AG04450 (cell line): ENCODE measurements at regions not wholly inside any gene's neighbourhood (a gene's known extent, or its start where the extent isn't known, plus 50 kb on each side); places are given as distances from the start of the nearest gene placed in this dataset.
"Not testable (repeated sequence)": the region's sequence is repeated elsewhere in the genome, so short reads cannot be mapped to it uniquely, and the experiment has no call there.

ENCODE experiments used
- CTCF ChIA-PET: fragments of 300-600, 350-600 bp; formaldehyde crosslinking; extraction: SDS; loops from one replicate; lab custom pipeline; 2022; ENCODE audit warnings: antibody characterized with exemption, inconsistent platforms; lab: Charles Lee
- POLR2A ChIA-PET: fragments of 350-600 bp; formaldehyde crosslinking; extraction: SDS; loops from one replicate; lab custom pipeline; 2021; ENCODE audit warnings: antibody characterized with exemption, inconsistent platforms; lab: Yijun Ruan, JAX
- DNase-seq: peaks from one replicate; pipeline ENCODE4 v3.0.0-alpha.2; 2011; ENCODE audit warnings: low read depth, low spot score
- H3K27ac ChIP-seq: one replicate; pipeline ENCODE4 v1.5.1; 2012; ENCODE audit warnings: low read depth, low read length, control low read depth
- H3K27me3 ChIP-seq: one replicate; pipeline ENCODE4 v1.6.0; 2012; ENCODE audit warnings: low read length; ENCODE audit not compliant: control insufficient read depth, insufficient read depth
- H3K4me3 ChIP-seq: 2 replicates; pipeline ENCODE4 v1.5.1; 2011; ENCODE audit warnings: mild to moderate bottlenecking, low read depth, low read length, control low read depth
- H3K9me3 ChIP-seq: 2 replicates; pipeline ENCODE4 v1.5.1; 2012; ENCODE audit warnings: low read length; ENCODE audit not compliant: control insufficient read depth, insufficient read depth
- TF ChIP-seq, protein P1 (sequence below): IDR thresholded peaks from 2 replicates; pipeline ENCODE4 v1.5.1; 2011; ENCODE audit warnings: low read depth, low read length, control low read depth, inconsistent platforms

DNA sequence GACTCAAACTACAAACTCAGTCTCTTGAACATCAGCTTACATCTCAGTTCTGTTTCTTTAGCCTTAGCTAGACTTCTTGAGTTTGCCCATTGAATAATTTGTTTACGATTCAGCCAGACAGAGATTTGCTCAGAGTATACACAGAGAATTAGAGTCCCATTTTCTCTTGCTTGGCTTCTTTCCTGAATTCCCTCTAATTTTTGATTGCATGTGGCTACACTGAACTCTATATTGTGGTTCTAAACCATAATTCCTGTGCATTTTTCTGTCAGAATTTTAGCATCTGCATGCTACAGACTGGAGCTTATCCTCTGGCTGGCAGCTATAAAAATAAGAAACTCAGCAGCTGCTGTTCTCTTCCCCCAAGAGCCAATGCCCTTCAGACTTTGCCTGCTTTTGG, 354.9 kb downstream of the MDFIC start:
- Histone ChIP-seq H3K4me3 (no peak overlapping the region), H3K27me3 (no peaks in the 10 kb centered on the region), H3K27ac (no peak overlapping the region), H3K9me3 (no peaks in the 10 kb centered on the region)
- POLR2A ChIA-PET = no interaction called here
- no peak for DNase-seq
- CTCF ChIA-PET = no interaction called here
- TF ChIP-seq, protein P1, sequence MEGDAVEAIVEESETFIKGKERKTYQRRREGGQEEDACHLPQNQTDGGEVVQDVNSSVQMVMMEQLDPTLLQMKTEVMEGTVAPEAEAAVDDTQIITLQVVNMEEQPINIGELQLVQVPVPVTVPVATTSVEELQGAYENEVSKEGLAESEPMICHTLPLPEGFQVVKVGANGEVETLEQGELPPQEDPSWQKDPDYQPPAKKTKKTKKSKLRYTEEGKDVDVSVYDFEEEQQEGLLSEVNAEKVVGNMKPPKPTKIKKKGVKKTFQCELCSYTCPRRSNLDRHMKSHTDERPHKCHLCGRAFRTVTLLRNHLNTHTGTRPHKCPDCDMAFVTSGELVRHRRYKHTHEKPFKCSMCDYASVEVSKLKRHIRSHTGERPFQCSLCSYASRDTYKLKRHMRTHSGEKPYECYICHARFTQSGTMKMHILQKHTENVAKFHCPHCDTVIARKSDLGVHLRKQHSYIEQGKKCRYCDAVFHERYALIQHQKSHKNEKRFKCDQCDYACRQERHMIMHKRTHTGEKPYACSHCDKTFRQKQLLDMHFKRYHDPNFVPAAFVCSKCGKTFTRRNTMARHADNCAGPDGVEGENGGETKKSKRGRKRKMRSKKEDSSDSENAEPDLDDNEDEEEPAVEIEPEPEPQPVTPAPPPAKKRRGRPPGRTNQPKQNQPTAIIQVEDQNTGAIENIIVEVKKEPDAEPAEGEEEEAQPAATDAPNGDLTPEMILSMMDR = no peak

DNA sequence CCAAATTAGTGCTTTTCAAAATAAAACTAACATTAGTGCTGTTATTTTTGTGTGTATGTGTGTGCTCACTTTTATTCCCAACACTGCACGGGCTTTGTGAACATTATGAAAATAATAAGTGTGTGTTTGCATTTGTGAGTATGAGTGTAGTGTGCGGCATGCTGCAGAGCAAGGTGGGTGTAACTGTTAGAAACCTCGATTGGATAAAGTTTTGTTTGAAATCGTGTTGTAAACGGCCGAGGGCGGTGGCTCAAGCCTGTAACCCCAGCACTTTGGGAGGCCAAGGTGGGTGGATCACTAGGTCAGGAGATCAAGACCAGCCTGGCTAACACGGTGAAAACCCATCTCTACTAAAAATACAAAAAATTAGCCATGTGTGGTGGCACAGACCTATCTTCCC, 352.0 kb downstream of the MDFIC start:
- H3K9me3 ChIP-seq, H3K27me3 ChIP-seq, POLR2A ChIA-PET, H3K4me3 ChIP-seq, CTCF ChIA-PET, H3K27ac ChIP-seq, DNase-seq: not testable (repeated sequence)

DNA sequence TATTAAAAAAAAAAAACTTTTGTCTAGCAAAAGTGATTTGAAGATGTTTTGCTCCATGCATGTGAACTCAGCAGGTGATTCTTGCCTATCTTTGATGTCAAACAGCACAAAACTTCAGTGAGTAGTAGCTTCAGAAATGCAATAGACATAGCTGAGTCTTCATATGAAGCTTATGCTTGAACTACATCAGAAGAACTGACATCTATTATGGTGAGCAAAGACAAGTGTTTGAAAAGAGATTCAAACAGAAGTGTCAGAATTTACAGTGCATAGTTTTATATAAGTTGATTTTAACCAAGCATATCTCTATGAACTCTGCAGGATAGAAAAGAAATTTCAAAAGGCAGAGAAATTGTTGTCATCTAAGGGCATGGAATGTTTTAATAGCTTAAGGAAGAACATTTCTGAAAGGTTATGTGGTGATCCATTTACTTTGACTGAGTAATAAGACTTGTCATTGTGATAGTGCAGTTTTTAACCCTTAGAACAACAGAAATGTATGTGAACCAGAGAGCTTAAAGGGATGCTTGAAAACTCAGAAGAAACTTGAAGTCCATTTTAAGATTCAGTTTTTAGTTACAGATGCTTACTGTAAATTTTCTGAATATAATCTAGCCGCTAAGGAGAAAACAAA, 351.4 kb downstream of the MDFIC start:
- ChIA-PET POLR2A (no interaction called here), CTCF (no interaction called here)
- DNase-seq = no peak
- H3K9me3 ChIP-seq = no peaks in the 10 kb centered on the region
- TF ChIP-seq, protein P1 = no peak
- H3K4me3 ChIP-seq = no peak overlapping the region
- H3K27me3 ChIP-seq = no peaks in the 10 kb centered on the region
- no peak overlapping the region for H3K27ac ChIP-seq

DNA sequence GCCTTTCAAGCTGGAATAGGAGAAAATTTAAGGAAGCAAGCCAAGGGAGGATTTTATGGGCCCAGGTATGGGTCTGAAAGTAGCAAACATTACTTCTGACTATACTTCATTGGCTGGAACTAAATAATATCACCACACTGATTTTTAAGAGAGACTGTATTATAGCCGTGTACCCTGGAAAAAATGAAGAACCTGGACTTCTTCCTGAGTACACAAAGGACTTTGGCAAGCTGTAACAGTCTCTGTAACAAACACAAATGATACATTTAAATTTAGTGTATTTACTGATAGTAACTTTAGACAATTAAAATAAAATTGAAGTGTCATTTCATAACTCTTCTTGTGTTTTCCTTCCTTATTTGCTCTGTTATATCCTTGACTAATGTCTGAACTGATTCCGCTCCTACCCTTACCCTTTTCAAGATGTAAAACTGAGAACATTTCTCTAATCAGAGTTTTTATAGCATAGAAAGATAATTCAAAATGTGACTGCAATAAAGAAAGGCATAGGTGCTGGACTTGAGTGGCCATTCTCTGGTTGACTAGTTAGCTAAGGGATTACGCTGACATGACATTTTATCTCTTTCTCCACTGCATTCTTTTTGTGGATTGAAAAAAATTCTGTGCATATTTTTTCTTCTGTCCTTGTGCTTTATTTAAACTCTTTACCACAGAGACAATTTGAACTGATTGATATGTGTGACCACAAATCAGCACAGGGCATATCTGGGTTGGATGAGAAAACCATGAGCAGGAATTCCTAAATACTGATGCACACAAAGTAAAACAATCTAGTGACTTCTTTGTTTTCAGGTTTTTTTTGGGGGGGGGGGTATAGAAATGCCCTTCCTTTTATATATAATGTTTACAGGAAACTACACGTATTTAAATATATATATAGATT, 349.7 kb downstream of the MDFIC start:
- H3K27ac ChIP-seq = no peak overlapping the region
- TF ChIP-seq, protein P1 = no peak
- H3K27me3 ChIP-seq = no peaks in the 10 kb centered on the region
- peak; percentile 47 for DNase-seq
- ChIA-PET CTCF (no interaction called here), POLR2A (no interaction called here)
- H3K9me3 ChIP-seq = no peaks in the 10 kb centered on the region
- H3K4me3 ChIP-seq = no peak overlapping the region

DNA sequence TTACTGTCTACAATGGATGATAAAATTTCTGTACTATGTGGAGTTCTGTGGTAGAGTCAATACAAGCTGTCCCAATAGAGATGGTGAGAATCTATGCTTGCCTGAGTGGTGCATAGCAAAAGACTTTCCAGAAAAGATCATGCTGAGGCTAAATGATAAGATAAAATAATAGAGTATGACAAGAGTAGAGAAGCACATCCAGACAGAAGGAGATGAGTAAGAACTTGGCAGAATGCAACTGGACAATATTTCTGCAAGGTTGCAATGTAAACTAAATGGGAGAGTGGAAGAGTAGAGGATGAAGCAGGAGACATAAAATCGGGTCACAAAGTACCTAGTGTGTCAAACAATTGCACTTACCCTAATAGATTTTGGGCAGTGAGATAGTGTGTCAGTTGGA, 347.6 kb downstream of the MDFIC start:
- TF ChIP-seq, protein P1 = no peak
- H3K4me3 ChIP-seq = no peak overlapping the region
- CTCF ChIA-PET = no interaction called here
- H3K9me3 ChIP-seq = no peaks in the 10 kb centered on the region
- no peak overlapping the region for H3K27ac ChIP-seq
- POLR2A ChIA-PET = no interaction called here
- H3K27me3 ChIP-seq = no peaks in the 10 kb centered on the region
- DNase-seq = no peak
